Thoracic aorta (tissue), 2 donors: ENCODE measurements at regions not wholly inside any gene's neighbourhood (a gene's known extent, or its start where the extent isn't known, plus 50 kb on each side); places are given as distances from the start of the nearest gene placed in this dataset.

Source experiments
- ATAC-seq: fragments of 150-250 bp; one replicate; pipeline ENCODE4 v1.8.0; 2017; ENCODE audit warnings: low read depth; ENCODE audit not compliant: insufficient number of reproducible peaks, low FRiP score
- DNase-seq: peaks from one replicate; pipeline ENCODE4 v3.0.0-alpha.2; 2020; ENCODE audit warnings: low spot score
- H3K27ac ChIP-seq, 2 donors: fragments of 200-600 bp; sonication (generic); 1 replicate in 1 of 2; 2 replicates in 1 of 2; pipeline ENCODE4 v1.5.1; 2016; ENCODE audit warnings: mild to moderate bottlenecking in 2 of 2, moderate library complexity in 2 of 2
- H3K27me3 ChIP-seq: fragments of 200-600 bp; sonication (generic); replicated peaks from 2 replicates; pipeline ENCODE4 v1.6.0; 2016; ENCODE audit warnings: mild to moderate bottlenecking; ENCODE audit not compliant: insufficient read depth
- H3K36me3 ChIP-seq: fragments of 200-600 bp; sonication (generic); one replicate; pipeline ENCODE4 v1.5.1; 2016
- H3K4me1 ChIP-seq, 2 donors: fragments of 200-600 bp; sonication (generic); 1 replicate in 1 of 2; 2 replicates in 1 of 2; pipeline versions ENCODE4 v1.5.1 to v1.6.0; 2016; ENCODE audit warnings: low read depth in 2 of 2, mild to moderate bottlenecking in 1 of 2; ENCODE audit not compliant: control insufficient read depth in 1 of 2
- H3K4me3 ChIP-seq: fragments of 200-600 bp; sonication (generic); 2 replicates; pipeline ENCODE4 v1.5.1; 2016; ENCODE audit warnings: mild to moderate bottlenecking
- H3K9me3 ChIP-seq: fragments of 200-600 bp; sonication (generic); 2 replicates; pipeline ENCODE4 v1.5.1; 2016
- TF ChIP-seq, protein P1 (sequence below): fragments of 200-600 bp; sonication (generic); IDR thresholded peaks from one replicate; pipeline ENCODE4 v1.5.1; 2019; ENCODE audit warnings: antibody characterized with exemption

DNA sequence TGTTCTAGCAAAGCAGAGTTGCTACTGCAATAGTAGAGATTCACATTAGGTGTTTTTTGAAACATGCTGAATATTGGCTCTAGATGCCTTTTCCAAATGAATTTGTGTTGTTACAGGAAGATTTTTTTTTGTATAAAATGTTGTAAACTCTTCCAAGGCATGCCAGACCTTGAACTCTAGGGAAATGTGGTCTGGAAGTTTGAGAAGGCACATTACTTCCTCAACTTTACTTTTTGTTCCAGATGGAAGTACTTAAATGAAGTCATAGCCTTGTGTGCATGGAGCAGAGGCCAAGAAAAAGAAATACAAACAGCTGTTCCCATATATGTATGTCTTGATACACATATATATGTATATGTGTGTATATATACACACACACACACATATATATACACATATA lies 585.7 kb upstream of the MARCKS start:
- H3K4me3 ChIP-seq = no peak overlapping the region
- no peaks in the 10 kb centered on the region for H3K27me3 ChIP-seq
- DNase-seq = no peak
- H3K9me3 ChIP-seq = peaks cover 30% of the 10 kb centered on the region
- H3K4me1 ChIP-seq = no peaks in the 10 kb centered on the region
- no peaks in the 10 kb centered on the region for H3K36me3 ChIP-seq
- H3K27ac ChIP-seq = no peak overlapping the region
- TF ChIP-seq, protein P1, sequence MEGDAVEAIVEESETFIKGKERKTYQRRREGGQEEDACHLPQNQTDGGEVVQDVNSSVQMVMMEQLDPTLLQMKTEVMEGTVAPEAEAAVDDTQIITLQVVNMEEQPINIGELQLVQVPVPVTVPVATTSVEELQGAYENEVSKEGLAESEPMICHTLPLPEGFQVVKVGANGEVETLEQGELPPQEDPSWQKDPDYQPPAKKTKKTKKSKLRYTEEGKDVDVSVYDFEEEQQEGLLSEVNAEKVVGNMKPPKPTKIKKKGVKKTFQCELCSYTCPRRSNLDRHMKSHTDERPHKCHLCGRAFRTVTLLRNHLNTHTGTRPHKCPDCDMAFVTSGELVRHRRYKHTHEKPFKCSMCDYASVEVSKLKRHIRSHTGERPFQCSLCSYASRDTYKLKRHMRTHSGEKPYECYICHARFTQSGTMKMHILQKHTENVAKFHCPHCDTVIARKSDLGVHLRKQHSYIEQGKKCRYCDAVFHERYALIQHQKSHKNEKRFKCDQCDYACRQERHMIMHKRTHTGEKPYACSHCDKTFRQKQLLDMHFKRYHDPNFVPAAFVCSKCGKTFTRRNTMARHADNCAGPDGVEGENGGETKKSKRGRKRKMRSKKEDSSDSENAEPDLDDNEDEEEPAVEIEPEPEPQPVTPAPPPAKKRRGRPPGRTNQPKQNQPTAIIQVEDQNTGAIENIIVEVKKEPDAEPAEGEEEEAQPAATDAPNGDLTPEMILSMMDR = no peak
- ATAC-seq = no peak

DNA sequence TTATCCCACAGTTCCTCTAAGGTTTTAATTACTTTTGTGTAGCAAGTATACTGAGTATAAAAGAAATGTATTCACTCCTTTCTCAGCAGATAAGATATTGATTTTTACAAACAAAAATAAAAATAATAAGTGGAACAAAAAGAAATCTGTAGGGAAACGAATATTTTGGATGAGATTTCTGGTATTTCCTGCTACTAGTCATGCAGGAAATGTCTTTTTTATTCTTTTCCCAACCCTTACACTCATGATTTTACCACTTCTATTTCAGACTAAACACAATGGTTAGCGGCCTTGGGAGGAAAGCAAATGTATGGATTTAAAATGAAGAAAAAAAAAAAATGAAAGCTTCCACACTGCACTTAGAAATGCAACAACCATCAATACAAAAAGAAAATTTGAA lies 580.5 kb upstream of the MARCKS start:
- Histone ChIP-seq H3K9me3 (no peaks in the 10 kb centered on the region), H3K27ac (no peak overlapping the region), H3K4me1 (no peaks in the 10 kb centered on the region), H3K4me3 (no peak overlapping the region), H3K36me3 (no peaks in the 10 kb centered on the region), H3K27me3 (no peaks in the 10 kb centered on the region)
- TF ChIP-seq, protein P1 = no peak
- no peak for ATAC-seq
- DNase-seq = no peak

DNA sequence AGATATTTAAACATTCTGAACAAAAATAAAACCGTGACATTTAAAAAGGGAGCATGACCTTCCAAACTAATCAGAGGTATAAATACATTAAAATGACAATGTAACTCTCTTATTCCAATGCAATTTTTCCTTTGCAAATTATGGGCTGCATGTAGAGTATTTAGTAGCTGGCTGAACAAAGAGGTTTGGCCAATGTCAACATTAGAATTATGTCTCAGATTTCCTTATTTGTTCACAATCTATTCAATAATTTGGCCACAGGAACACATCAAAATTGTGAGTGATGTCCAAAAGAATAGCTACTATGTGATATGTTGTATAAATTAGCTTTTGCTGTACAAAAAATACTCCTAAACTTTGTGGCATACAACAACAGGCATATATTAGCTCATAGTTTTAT lies 580.0 kb upstream of the MARCKS start:
- H3K4me1 ChIP-seq = no peaks in the 10 kb centered on the region
- no peak for ATAC-seq
- no peak for DNase-seq
- no peaks in the 10 kb centered on the region for H3K27me3 ChIP-seq
- H3K4me3 ChIP-seq = no peak overlapping the region
- H3K9me3 ChIP-seq = no peaks in the 10 kb centered on the region
- TF ChIP-seq, protein P1 = no peak
- H3K27ac ChIP-seq = no peak overlapping the region
- no peaks in the 10 kb centered on the region for H3K36me3 ChIP-seq

DNA sequence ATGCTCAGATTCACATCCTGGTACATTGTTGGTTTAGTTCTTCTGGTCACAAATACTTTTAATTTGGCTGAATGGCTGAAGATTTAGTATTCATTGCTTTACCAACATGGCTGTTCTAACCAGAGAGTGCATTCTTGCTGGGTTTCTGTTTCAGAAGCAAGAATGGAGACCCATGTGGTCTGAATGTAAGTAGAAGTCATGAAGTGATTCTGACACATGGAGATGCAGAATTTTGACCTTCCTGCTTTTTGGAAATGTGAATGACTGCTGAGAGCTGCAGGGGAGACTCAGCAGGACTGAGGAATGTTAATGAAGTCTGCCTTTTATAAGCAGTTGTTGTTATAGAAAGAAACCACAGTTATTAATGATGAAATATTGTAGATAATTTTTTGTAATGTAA lies 576.1 kb upstream of the MARCKS start:
- Histone ChIP-seq H3K27ac (no peak overlapping the region), H3K36me3 (no peaks in the 10 kb centered on the region), H3K27me3 (no peaks in the 10 kb centered on the region), H3K9me3 (no peaks in the 10 kb centered on the region), H3K4me1 (no peaks in the 10 kb centered on the region), H3K4me3 (no peak overlapping the region)
- no peak for DNase-seq
- TF ChIP-seq, protein P1 = no peak
- ATAC-seq = no peak

DNA sequence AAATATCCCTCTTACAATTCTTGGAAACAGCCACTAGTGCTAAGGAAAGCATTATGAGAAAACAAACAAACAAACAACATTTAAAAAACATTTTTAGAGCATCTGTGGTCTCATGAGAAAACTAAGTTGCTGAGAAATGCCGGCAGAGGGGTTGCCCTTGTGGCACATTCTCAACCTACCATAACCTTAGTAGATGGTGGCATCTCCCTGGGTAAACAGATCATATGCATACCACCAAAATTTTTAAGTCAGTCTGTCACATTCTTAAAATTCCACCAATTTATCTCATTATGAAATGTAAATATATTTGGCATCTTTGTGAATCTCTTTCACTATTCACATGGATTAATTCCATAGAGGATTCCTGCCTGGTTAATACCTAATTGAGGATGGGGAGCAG lies 575.7 kb upstream of the MARCKS start:
- Histone ChIP-seq H3K4me1 (no peaks in the 10 kb centered on the region), H3K4me3 (no peak overlapping the region), H3K9me3 (no peaks in the 10 kb centered on the region), H3K27me3 (no peaks in the 10 kb centered on the region), H3K36me3 (no peaks in the 10 kb centered on the region), H3K27ac (no peak overlapping the region)
- ATAC-seq (no peak), DNase-seq (no peak)
- TF ChIP-seq, protein P1 = no peak
